ENCODE measurements at regions not wholly inside any gene's neighbourhood (a gene's known extent, or its start where the extent isn't known, plus 50 kb on each side); places are given as distances from the start of the nearest gene placed in this dataset.
A peak's percentile ranks its signal among the peaks of the same experiment; 100 is the strongest.

DNA sequence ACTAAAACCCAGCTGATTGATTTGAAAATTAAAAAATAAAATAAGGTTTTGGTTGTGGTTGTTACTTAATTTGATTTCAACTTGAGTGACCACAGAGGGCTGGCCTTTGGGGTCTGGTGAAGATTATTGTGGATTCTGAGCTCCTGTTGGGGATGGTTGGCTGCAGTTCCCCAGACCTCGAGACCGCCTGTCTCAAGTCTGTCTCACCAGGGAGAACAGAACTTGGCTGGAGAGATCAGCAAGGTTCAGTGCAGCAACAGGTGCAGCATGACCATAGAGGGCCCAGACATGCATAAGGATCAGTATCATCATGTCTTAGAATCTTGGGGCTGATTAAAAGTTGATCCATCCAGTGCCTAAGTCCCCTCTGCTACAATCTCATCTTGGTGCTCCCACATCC is 491.9 kb downstream of the BCOR start:
- H3K4me3 ChIP-seq (ENCODE audit: low read depth in 2 of 2, low read length in 1 of 2) = no peak overlapping the region
- no peak overlapping the region for H3K9ac ChIP-seq
- DNase-seq = no peak
- H2AFZ ChIP-seq (ENCODE audit: low read depth) = no peak overlapping the region
- H3F3A ChIP-seq (replicated peaks; ENCODE audit: insufficient read depth) = no peaks in the 10 kb centered on the region
- H3K79me2 ChIP-seq (ENCODE audit: insufficient read depth) = no peaks in the 10 kb centered on the region
- H3K9me3 ChIP-seq = no peaks in the 10 kb centered on the region
- H3K36me3 ChIP-seq (replicated peaks in 1 of 2; ENCODE audit: control insufficient read depth in 1 of 2, insufficient read depth in 2 of 2, low read length in 1 of 2) = no peaks in the 10 kb centered on the region
- H3K4me2 ChIP-seq = no peak overlapping the region
- H3K27ac ChIP-seq (ENCODE audit: low read depth in 2 of 2, low read length in 1 of 2) = no peak overlapping the region
- H4K20me1 ChIP-seq (ENCODE audit: insufficient read depth) = no peaks in the 10 kb centered on the region
- CTCF ChIA-PET = interaction anchor here (1.2 kb wide), 1 partner anchor 343 kb away, joined by 4 read pairs; no protein-coding TSS in a partner anchor
- TF ChIP-seq RAD21 (IDR thresholded peaks at IDR 0.05; ENCODE audit: low read length) (no peak), YY1 (IDR thresholded peaks at IDR 0.05; ENCODE audit: low read depth) (no peak), SIN3A (IDR thresholded peaks at IDR 0.05; ENCODE audit: borderline replicate concordance, low read depth, low read length) (no peak), SMC3 (IDR thresholded peaks at IDR 0.05; ENCODE audit: low read depth, low read length) (no peak), NRF1 (IDR thresholded peaks at IDR 0.05; ENCODE audit: low read depth, low read length) (no peak), CHD2 (IDR thresholded peaks at IDR 0.05; ENCODE audit: low read length, partially characterized antibody) (no peak), RCOR1 (IDR thresholded peaks at IDR 0.05; ENCODE audit: low read length) (no peak), TCF12 (IDR thresholded peaks at IDR 0.05) (no peak), EP300 (IDR thresholded peaks at IDR 0.05; ENCODE audit: borderline replicate concordance in 1 of 2, low read depth in 1 of 2, low read length in 1 of 2) (no peak), EZH2phosphoT487 (IDR thresholded peaks at IDR 0.05; ENCODE audit: borderline replicate concordance, low read depth) (no peak), NFIC (IDR thresholded peaks at IDR 0.05; ENCODE audit: borderline replicate concordance) (no peak)
- TF ChIP-seq, protein P1, sequence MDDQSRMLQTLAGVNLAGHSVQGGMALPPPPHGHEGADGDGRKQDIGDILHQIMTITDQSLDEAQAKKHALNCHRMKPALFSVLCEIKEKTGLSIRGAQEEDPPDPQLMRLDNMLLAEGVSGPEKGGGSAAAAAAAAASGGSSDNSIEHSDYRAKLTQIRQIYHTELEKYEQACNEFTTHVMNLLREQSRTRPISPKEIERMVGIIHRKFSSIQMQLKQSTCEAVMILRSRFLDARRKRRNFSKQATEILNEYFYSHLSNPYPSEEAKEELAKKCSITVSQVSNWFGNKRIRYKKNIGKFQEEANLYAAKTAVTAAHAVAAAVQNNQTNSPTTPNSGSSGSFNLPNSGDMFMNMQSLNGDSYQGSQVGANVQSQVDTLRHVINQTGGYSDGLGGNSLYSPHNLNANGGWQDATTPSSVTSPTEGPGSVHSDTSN (IDR thresholded peaks at IDR 0.05) = no peak
- TF ChIP-seq, protein P2, sequence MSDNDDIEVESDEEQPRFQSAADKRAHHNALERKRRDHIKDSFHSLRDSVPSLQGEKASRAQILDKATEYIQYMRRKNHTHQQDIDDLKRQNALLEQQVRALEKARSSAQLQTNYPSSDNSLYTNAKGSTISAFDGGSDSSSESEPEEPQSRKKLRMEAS (IDR thresholded peaks at IDR 0.05; ENCODE audit: low read depth) = no peak
- TF ChIP-seq, protein P3, sequence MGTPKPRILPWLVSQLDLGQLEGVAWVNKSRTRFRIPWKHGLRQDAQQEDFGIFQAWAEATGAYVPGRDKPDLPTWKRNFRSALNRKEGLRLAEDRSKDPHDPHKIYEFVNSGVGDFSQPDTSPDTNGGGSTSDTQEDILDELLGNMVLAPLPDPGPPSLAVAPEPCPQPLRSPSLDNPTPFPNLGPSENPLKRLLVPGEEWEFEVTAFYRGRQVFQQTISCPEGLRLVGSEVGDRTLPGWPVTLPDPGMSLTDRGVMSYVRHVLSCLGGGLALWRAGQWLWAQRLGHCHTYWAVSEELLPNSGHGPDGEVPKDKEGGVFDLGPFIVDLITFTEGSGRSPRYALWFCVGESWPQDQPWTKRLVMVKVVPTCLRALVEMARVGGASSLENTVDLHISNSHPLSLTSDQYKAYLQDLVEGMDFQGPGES (IDR thresholded peaks at IDR 0.05; ENCODE audit: low read depth, low read length) = no peak
- H3K27me3 ChIP-seq (ENCODE audit: insufficient read depth) = peaks cover 7% of the 10 kb centered on the region
- peaks cover 0 to 13% of the 10 kb centered on the region in 2 experiments; a peak in 1 of 4 replicates for H3K4me1 ChIP-seq (ENCODE audit: control insufficient read depth in 1 of 2, insufficient read depth in 2 of 2, low read depth in 1 of 2, low read length in 1 of 2)
- POLR2A ChIA-PET = interaction anchor here (0.6 kb wide), 1 partner anchor 364 kb away, joined by 3 read pairs; no protein-coding TSS in a partner anchor
- H3K9me2 ChIP-seq = no peaks in the 10 kb centered on the region
- WGBS (ENCODE audit: low lambda C conversion rate) = 19% methylated on average over 2 of the region's 2 CpGs

DNA sequence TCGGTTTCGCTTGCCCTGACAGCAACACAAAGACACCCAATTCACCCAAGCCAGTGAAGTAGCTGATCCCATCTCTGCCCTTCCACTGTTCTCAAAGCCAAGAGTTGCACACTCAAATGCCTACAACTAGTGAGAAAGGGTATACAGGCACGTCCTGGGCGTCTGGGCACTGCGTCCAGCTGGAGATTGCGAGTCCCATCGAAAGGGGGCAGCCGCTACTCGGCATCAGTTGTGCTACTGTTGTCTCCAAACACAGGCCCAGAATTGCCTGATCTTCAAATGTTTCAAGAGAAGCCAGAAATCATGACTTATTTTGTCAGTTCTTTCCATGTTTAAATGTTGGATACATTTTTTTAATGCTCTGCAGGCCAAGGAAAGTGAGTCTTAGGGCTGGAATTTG is 487.8 kb downstream of the BCOR start:
- H3K9me3 ChIP-seq = no peaks in the 10 kb centered on the region
- no peaks in the 10 kb centered on the region for H3K9me2 ChIP-seq
- peaks cover 0 to 18% of the 10 kb centered on the region in 2 experiments; a peak in 1 of 4 replicates for H3K4me1 ChIP-seq (ENCODE audit: control insufficient read depth in 1 of 2, insufficient read depth in 2 of 2, low read depth in 1 of 2, low read length in 1 of 2)
- H3F3A ChIP-seq (replicated peaks; ENCODE audit: insufficient read depth) = no peaks in the 10 kb centered on the region
- no peak for TF ChIP-seq TEAD4 (IDR thresholded peaks at IDR 0.05; ENCODE audit: borderline replicate concordance, insufficient read depth)
- TF ChIP-seq, protein P4, sequence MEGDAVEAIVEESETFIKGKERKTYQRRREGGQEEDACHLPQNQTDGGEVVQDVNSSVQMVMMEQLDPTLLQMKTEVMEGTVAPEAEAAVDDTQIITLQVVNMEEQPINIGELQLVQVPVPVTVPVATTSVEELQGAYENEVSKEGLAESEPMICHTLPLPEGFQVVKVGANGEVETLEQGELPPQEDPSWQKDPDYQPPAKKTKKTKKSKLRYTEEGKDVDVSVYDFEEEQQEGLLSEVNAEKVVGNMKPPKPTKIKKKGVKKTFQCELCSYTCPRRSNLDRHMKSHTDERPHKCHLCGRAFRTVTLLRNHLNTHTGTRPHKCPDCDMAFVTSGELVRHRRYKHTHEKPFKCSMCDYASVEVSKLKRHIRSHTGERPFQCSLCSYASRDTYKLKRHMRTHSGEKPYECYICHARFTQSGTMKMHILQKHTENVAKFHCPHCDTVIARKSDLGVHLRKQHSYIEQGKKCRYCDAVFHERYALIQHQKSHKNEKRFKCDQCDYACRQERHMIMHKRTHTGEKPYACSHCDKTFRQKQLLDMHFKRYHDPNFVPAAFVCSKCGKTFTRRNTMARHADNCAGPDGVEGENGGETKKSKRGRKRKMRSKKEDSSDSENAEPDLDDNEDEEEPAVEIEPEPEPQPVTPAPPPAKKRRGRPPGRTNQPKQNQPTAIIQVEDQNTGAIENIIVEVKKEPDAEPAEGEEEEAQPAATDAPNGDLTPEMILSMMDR (IDR thresholded peaks at IDR 0.05) = peak; percentile 14; the same call in 1 of the 2 replicates
- H3K9ac ChIP-seq = no peak overlapping the region
- DNase-seq = no peak
- no peak overlapping the region for H3K27ac ChIP-seq (ENCODE audit: low read depth in 2 of 2, low read length in 1 of 2)
- H3K79me2 ChIP-seq (ENCODE audit: insufficient read depth) = no peaks in the 10 kb centered on the region
- no peaks in the 10 kb centered on the region for H3K36me3 ChIP-seq (replicated peaks in 1 of 2; ENCODE audit: control insufficient read depth in 1 of 2, insufficient read depth in 2 of 2, low read length in 1 of 2)
- H3K4me2 ChIP-seq = no peak overlapping the region
- 51% methylated on average over 9 of the region's 9 CpGs for WGBS (ENCODE audit: low lambda C conversion rate)
- H3K4me3 ChIP-seq (ENCODE audit: low read depth in 2 of 2, low read length in 1 of 2) = no peak overlapping the region
- peaks cover 35% of the 10 kb centered on the region for H3K27me3 ChIP-seq (ENCODE audit: insufficient read depth)
- POLR2A ChIA-PET = interaction anchor here (0.7 kb wide), 1 partner anchor 191 kb away, joined by 3 read pairs; no protein-coding TSS in a partner anchor
- CTCF ChIA-PET = interaction anchor here (0.9 kb wide), 1 partner anchor 100 kb away, joined by 3 read pairs; no protein-coding TSS in a partner anchor
- no peaks in the 10 kb centered on the region for H4K20me1 ChIP-seq (ENCODE audit: insufficient read depth)
- H2AFZ ChIP-seq (ENCODE audit: low read depth) = no peak overlapping the region
